ENCODE measurements at regions not wholly inside any gene's neighbourhood (a gene's known extent, or its start where the extent isn't known, plus 50 kb on each side); places are given as distances from the start of the nearest gene placed in this dataset.

GRCh38 chr6:128807577-128807976 lies 75.4 kb upstream of the LAMA2 start:
- no peak overlapping the region for H3K27ac Mint-ChIP-seq
- H3K4me1 ChIP-seq (ENCODE audit: insufficient read depth, low read length): no peaks in the 10 kb centered on the region
- no peak overlapping the region for H2AFZ ChIP-seq (ENCODE audit: low read length)

More at GRCh38 chr6:128807577-128807976, 75.4 kb upstream of the LAMA2 start:
- DNase-seq: no peak
- Histone ChIP-seq H2BK15ac (ENCODE audit: low read depth, low read length) (no peak overlapping the region), H3K23ac (ENCODE audit: insufficient read length, low read depth, low read length) (no peak overlapping the region), H3K79me1 (ENCODE audit: insufficient read depth, low read depth, low read length, poor library complexity, severe bottlenecking) (no peaks in the 10 kb centered on the region), H4K5ac (ENCODE audit: insufficient read length, low read depth, low read length) (no peak overlapping the region), H4K8ac (replicated peaks; ENCODE audit: insufficient read length, low read depth, low read length) (no peak overlapping the region), H3T11ph (ENCODE audit: low read length) (no peak overlapping the region), H4K20me1 (ENCODE audit: control insufficient read depth, insufficient read depth, insufficient read length) (no peaks in the 10 kb centered on the region), H3K79me2 (ENCODE audit: insufficient read depth, low read length) (no peaks in the 10 kb centered on the region), H2BK5ac (ENCODE audit: insufficient read length, low read length) (no peak overlapping the region), H3K18ac (ENCODE audit: insufficient read length, low read depth, low read length) (no peak overlapping the region), H3K9me3 (ENCODE audit: control insufficient read depth, low read depth, low read length) (no peaks in the 10 kb centered on the region), H2BK120ac (ENCODE audit: low read depth, low read length, poor library complexity, severe bottlenecking) (no peak overlapping the region), H2BK12ac (ENCODE audit: insufficient read length, low read depth, low read length) (no peak overlapping the region), H3K56ac (ENCODE audit: insufficient read length, low read depth, low read length) (no peak overlapping the region), H2BK20ac (ENCODE audit: low read depth, low read length, poor library complexity, severe bottlenecking) (no peak overlapping the region), H3K4me2 (ENCODE audit: insufficient read depth, insufficient read length, low read length) (no peak overlapping the region), H3K23me2 (ENCODE audit: insufficient read length, low read depth, low read length, poor library complexity, severe bottlenecking) (no peaks in the 10 kb centered on the region), H2AK5ac (ENCODE audit: insufficient read length, low read length) (no peak overlapping the region), H3K27me3 (ENCODE audit: insufficient read depth, low read length) (no peaks in the 10 kb centered on the region), H3K9ac (ENCODE audit: extremely low read depth, insufficient read length, low read length) (no peak overlapping the region), H4K91ac (ENCODE audit: insufficient read length, low read depth, low read length) (no peak overlapping the region), H3K14ac (ENCODE audit: insufficient read depth, low read length) (no peak overlapping the region), H3K4ac (ENCODE audit: low read depth, low read length) (no peak overlapping the region), H3K27ac (ENCODE audit: insufficient read length, low read depth, low read length) (no peak overlapping the region)
- Mint-ChIP-seq H3K27me3 (ENCODE audit: low read depth) (no peaks in the 10 kb centered on the region), H3K9me3 (peaks cover 0 to 1% of the 10 kb centered on the region in 2 experiments; a peak in 1 of 5 replicates), H3K4me1 (peaks cover 8 to 10% of the 10 kb centered on the region in 2 experiments), H3K4me3 (no peak overlapping the region), H3K36me3 (ENCODE audit: insufficient read depth in 1 of 3, low read depth in 3 of 3) (peaks cover 0 to 12% (median 0%) of the 10 kb centered on the region in 3 experiments; a peak in 2 of 7 replicates)
- peak; percentile 61 for TF ChIP-seq CTCF (conservative IDR thresholded peaks at IDR 0.05)
- no CpG with 5 or more reads among the region's 2 CpGs for WGBS (ENCODE audit: extremely low coverage, insufficient read length, low lambda C conversion rate)
